Testis (tissue), 2 donors: ENCODE measurements at regions not wholly inside any gene's neighbourhood (a gene's known extent, or its start where the extent isn't known, plus 50 kb on each side); places are given as distances from the start of the nearest gene placed in this dataset.

ENCODE experiments used
- DNase-seq: peaks from one replicate; pipeline ENCODE4 v3.0.0-alpha.2; 2019
- H3K27ac ChIP-seq, 2 donors: fragments of 200-600 bp; sonication (generic); one replicate each; pipeline ENCODE4 v1.5.1; 2019
- H3K27me3 ChIP-seq: fragments of 200-600 bp; sonication (generic); one replicate; pipeline ENCODE4 v1.5.1; 2019
- H3K36me3 ChIP-seq: fragments of 200-600 bp; sonication (generic); one replicate; pipeline ENCODE4 v1.5.1; 2017; ENCODE audit warnings: low read depth; ENCODE audit errors: missing control alignments
- H3K4me1 ChIP-seq: fragments of 200-600 bp; sonication (generic); one replicate; pipeline ENCODE4 v1.5.1; 2019
- H3K4me3 ChIP-seq, 2 donors: fragments of 200-600 bp; sonication (generic); one replicate each; pipeline ENCODE4 v1.5.1; 2017 to 2019
- H3K9me3 ChIP-seq: fragments of 200-600 bp; sonication (generic); one replicate; pipeline ENCODE4 v1.5.1; 2017
- CTCF ChIP-seq, 3 experiments: fragments of 450-650 bp in 2 of 3; fragments of 200-600 bp in 1 of 3; sonication (generic) in 1 of 3; IDR thresholded peaks; one replicate each; pipeline ENCODE4 v1.5.1; 2016 to 2019; ENCODE audit warnings: antibody characterized with exemption in 3 of 3, mild to moderate bottlenecking in 2 of 3, moderate library complexity in 1 of 3
- POLR2A ChIP-seq: fragments of 450-650 bp; IDR thresholded peaks from one replicate; pipeline ENCODE4 v1.6.1; 2017; ENCODE audit warnings: antibody characterized with exemption, mild to moderate bottlenecking, moderate library complexity
- WGBS, 2 donors: methylation state at CpG; one replicate each; pipeline ENCODE4 v1.1.5; 2018; 5-methylcytosine and 5-hydroxymethylcytosine counted together
- intact Hi-C: fragments of 100-400 bp; cut with DNase I; formaldehyde crosslinking; loops from one replicate; pipeline ENCODE4 v1.15.1; 2023; ENCODE audit warnings: low total_unique reads

- no peak overlapping the region for H3K4me3 ChIP-seq
- no peak overlapping the region for H3K27ac ChIP-seq
- H3K27me3 ChIP-seq, result no peaks in the 10 kb centered on the region
- intact Hi-C loops, result no loop called here
- no peaks in the 10 kb centered on the region for H3K4me1 ChIP-seq
- DNase-seq, result no peak
- TF ChIP-seq POLR2A (no peak), CTCF (IDR thresholded peaks at IDR 0.05) (no peak)
- H3K9me3 ChIP-seq, result no peaks in the 10 kb centered on the region
- H3K36me3 ChIP-seq, result no peaks in the 10 kb centered on the region
- WGBS, 2 donors, result 80 to 82% methylated on average over 3 of the region's 3 CpGs
Observed at GRCh38 chrX:113868711-113869110, 715.2 kb upstream of the HTR2C start.

DNA sequence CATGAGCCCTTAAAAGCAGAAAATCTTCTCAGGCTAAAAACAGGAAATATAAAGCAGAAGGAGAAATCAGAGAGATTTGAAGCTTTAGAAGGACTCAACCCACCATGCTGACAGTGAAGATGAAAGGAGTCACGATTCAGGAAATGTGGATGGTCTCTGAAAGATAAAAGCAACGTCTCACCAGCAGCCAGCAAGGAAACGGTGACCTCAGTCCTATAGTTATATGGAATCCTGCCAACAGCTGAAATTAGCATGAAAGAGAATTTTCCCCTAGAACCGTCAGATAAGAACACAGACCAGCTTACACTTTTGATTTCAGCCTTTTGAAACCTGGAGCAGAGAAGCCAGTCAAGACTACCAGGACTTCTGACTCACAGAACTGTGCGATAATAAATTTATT is 715.7 kb upstream of the HTR2C start:
- Histone ChIP-seq H3K27me3 (no peaks in the 10 kb centered on the region), H3K4me1 (no peaks in the 10 kb centered on the region), H3K4me3 (no peak overlapping the region), H3K9me3 (no peaks in the 10 kb centered on the region), H3K27ac (no peak overlapping the region), H3K36me3 (no peaks in the 10 kb centered on the region)
- intact Hi-C loops, result no loop called here
- TF ChIP-seq CTCF (IDR thresholded peaks at IDR 0.05) (no peak), POLR2A (no peak)
- no peak for DNase-seq
- 24 to 29% methylated on average over 5 of the region's 5 CpGs for WGBS, 2 donors

DNA sequence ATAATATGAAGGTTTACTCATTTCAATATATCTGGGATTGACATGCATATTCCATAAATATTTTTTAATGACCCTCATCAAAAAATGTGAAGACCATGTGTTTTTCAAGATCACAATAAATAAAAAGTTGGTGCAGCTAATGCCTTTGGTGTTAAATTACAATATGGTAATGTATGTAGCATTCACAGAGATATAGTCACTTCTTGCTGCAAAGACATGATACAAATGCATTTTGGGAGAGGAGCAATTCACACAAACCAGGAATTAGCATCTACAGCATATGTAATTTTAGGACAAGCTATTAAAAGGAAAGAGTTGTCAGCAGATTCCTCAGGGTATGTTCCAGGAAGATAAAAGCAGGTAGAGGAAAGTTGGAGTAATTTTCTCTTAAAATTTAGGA is 734.5 kb upstream of the HTR2C start:
- TF ChIP-seq CTCF (IDR thresholded peaks at IDR 0.05) (no peak), POLR2A (no peak)
- no peaks in the 10 kb centered on the region for H3K4me1 ChIP-seq
- H3K27me3 ChIP-seq, result no peaks in the 10 kb centered on the region
- no peaks in the 10 kb centered on the region for H3K9me3 ChIP-seq
- DNase-seq, result no peak
- H3K27ac ChIP-seq, result no peak overlapping the region
- no peaks in the 10 kb centered on the region for H3K36me3 ChIP-seq
- no peak overlapping the region for H3K4me3 ChIP-seq
- intact Hi-C loops, result no loop called here

- intact Hi-C loops, result no loop called here
- WGBS, 2 donors, result 49 to 55% methylated on average over 7 to 8 of the region's 8 CpGs
- H3K27me3 ChIP-seq, result no peaks in the 10 kb centered on the region
- H3K9me3 ChIP-seq, result no peaks in the 10 kb centered on the region
- H3K4me1 ChIP-seq, result no peaks in the 10 kb centered on the region
- no peak for DNase-seq
- H3K36me3 ChIP-seq, result no peaks in the 10 kb centered on the region
- H3K27ac ChIP-seq, result no peak overlapping the region
- no peak overlapping the region for H3K4me3 ChIP-seq
- TF ChIP-seq POLR2A, result no peak
- no peak for TF ChIP-seq CTCF (IDR thresholded peaks at IDR 0.05)
Observed at GRCh38 chrX:113833096-113834055, 750.5 kb upstream of the HTR2C start.

DNA sequence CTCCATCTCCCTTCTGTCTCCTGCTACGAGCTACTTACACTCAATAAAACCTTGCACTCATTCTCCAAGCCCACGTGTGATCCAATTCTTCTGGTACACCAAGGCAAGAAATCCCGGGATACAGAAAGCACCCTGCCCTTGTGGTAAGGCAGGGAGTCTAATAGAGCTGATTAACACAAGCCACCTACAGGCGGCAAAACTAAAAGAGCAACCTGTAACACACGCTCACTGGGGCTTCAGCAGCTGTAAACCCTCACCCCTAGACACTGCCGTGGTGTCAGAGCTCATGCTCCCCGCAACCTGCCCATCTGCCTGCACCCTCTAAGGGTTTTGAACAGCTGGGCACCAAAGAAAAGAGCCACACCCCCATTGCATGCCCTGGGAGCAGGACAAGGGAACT is 755.4 kb upstream of the HTR2C start:
- no peak for DNase-seq
- Histone ChIP-seq H3K27ac (no peak overlapping the region), H3K4me3 (no peak overlapping the region), H3K36me3 (no peaks in the 10 kb centered on the region), H3K27me3 (no peaks in the 10 kb centered on the region), H3K9me3 (no peaks in the 10 kb centered on the region), H3K4me1 (no peaks in the 10 kb centered on the region)
- TF ChIP-seq POLR2A (no peak), CTCF (IDR thresholded peaks at IDR 0.05) (no peak)
- intact Hi-C loops, result no loop called here
- WGBS, 2 donors, result 69 to 83% methylated on average over 1 to 7 of the region's 7 CpGs
